ENCODE measurements at regions not wholly inside any gene's neighbourhood (a gene's known extent, or its start where the extent isn't known, plus 50 kb on each side); places are given as distances from the start of the nearest gene placed in this dataset.

DNA sequence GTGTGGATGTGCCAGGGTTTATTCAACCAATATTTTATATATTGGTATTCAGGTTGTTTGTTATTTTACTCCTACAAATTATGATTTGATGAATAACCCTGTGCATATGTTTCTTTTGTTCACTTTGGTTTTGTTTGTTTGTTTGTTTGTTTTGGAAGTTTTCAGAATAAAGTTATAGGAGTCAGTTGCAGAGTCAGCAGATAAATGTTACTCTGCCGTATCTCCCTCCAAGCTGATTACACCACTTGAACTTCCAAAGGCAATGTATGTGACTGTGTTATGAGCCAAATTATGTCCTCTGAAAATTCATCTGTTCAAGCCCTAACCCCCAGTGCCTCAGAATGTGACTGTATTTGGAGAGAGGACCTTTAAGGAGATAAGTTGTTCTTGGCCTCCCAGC is 497.5 kb downstream of the TNS1 start:
- no peaks in the 10 kb centered on the region for H3K9me3 Mint-ChIP-seq
- H3K4me1 Mint-ChIP-seq: no peaks in the 10 kb centered on the region
- no peaks in the 10 kb centered on the region for H3K36me3 Mint-ChIP-seq
- peaks cover 2% of the 10 kb centered on the region for H3K27me3 Mint-ChIP-seq
- no peak overlapping the region for H3K27ac Mint-ChIP-seq
- no peak overlapping the region for H3K4me3 Mint-ChIP-seq

DNA sequence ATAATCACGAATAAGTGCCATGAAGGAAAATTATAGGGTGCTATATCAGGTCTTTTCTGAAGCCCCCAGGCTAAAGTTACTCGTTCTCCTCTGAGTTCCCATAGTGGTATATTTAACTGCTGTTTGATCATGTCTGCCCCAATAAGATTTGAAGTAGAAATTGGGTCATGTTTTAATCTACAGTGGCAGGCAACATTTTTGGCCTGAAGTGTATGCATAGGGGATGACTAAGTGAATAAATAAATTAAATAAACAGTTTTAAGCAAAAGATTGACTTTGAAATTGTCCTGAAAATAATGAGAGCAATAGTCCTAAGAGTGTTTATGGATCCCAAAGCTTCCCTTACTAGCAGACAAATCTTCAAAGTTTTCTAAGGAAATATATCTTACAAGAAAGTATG is 500.9 kb downstream of the TNS1 start:
- Mint-ChIP-seq H3K36me3 (no peaks in the 10 kb centered on the region), H3K4me3 (no peak overlapping the region), H3K27ac (no peak overlapping the region), H3K27me3 (no peaks in the 10 kb centered on the region), H3K9me3 (no peaks in the 10 kb centered on the region), H3K4me1 (no peaks in the 10 kb centered on the region)

DNA sequence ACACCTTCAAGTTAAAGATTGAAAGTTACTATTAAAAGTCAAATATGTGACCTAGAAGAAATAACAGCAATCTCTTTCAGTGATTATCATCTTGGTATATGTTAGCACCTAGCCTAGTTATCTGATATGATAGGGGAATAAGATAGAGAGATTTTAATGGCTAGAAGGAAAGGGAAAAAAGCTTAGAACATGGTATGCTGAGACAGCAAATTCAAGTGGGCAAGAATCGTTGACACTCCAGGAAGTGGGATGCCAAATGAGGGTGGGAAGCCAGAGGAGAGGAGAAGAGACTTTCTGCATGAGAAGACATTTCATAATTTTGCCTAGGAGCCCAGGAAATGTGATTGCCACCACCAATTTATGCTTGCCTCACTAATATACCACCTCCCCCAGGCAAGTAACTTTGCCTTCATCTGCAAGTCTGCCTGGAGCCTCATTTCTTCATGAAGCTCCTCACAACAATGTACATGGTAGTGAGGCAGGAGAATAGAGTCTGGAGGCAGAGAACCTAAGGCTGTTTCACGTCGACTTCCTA is 504.9 kb downstream of the TNS1 start:
- H3K4me3 Mint-ChIP-seq: no peak overlapping the region
- peaks cover 2% of the 10 kb centered on the region for H3K36me3 Mint-ChIP-seq
- no peak overlapping the region for H3K27ac Mint-ChIP-seq

DNA sequence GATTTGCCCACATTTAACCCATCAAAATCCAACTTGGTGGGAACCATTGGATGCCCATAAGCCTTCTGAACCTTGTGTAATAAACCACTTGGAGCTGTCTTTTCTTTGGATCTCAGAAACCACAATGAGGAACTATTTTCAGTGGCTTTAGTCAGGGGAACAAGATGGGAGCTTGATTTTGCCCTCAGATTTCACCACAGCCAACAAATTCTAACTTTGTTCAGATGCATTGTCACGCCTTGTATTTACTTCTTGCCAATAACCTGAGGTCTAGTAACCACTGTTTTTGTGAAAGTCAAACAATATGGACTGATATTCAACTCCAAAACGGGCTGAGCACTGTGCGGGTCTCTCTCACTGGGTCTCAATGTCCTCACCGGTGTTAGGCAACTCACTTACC is 508.2 kb downstream of the TNS1 start:
- H3K27ac Mint-ChIP-seq: no peak overlapping the region

More for the DNA sequence above, 504.9 kb downstream of the TNS1 start:
- Mint-ChIP-seq H3K4me1 (no peaks in the 10 kb centered on the region), H3K27me3 (no peaks in the 10 kb centered on the region), H3K9me3 (peaks cover 5% of the 10 kb centered on the region)

DNA sequence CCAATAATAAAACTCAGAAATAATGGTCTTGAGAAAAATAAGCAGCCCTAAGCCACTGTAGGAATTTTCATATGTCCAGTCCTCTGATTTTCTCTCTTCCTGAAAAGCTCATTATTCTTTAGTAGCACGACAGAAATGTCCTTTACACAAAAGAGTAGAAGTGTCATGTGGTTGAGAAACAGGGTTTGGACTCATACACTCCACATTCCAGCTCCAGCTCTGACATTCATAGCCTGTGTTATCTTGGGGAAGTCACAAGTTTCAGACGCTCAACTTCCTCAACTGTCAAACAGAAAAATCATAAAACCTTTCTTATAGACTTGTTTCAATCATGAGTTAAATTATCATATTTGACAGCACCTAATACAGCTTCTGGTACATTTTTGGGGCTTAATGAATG is 511.5 kb downstream of the TNS1 start:
- Mint-ChIP-seq H3K4me3 (no peak overlapping the region), H3K27ac (no peak overlapping the region), H3K36me3 (peaks cover 2% of the 10 kb centered on the region)

More for the DNA sequence above, 508.2 kb downstream of the TNS1 start:
- no peaks in the 10 kb centered on the region for H3K4me1 Mint-ChIP-seq
- peaks cover 2% of the 10 kb centered on the region for H3K36me3 Mint-ChIP-seq
- H3K27me3 Mint-ChIP-seq: no peaks in the 10 kb centered on the region
- peaks cover 5% of the 10 kb centered on the region for H3K9me3 Mint-ChIP-seq
- no peak overlapping the region for H3K4me3 Mint-ChIP-seq

DNA sequence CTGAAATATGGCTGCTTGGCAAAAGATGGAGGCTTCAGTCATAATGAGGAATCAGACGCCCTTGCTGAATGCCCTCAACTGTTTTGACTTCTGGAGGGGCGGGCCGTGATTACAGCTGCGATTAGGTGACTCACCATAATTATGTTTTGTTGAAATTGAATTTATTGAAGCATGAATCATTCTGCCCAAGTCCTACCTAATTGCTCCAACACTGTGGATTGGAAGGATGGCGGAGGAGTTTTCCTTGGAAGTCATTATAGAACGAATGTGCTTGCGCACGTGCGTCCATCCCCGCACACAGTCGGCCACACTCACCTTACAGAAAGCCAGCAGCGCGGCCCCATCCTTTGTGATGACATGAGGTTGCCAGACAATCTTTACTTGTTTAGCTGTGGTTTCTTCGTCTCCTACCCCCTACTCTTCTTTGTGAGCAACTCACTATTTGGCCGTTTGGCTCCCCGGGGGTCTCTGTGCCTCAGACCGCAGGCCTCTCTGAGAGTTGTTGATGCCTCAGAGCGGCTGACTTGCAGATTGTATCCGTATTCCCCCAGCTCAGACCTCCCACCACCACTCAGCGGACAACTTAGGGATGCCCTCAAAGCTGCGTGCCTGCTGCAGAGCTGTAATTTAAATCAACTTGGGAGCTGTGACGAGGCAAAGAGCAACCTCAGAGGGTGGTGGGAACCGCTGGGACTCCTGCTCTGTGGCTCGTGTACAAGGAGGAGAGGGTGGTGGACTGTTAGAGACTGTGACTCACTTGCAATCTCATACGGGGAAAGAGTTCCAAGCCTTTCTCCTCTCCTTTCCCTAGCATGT is 513.4 kb downstream of the TNS1 start:
- Mint-ChIP-seq H3K4me3 (no peak overlapping the region), H3K4me1 (no peaks in the 10 kb centered on the region), H3K27ac (no peak overlapping the region), H3K27me3 (peaks cover 2% of the 10 kb centered on the region), H3K9me3 (peaks cover 5% of the 10 kb centered on the region), H3K36me3 (peaks cover 2% of the 10 kb centered on the region)

More for the DNA sequence above, 511.5 kb downstream of the TNS1 start:
- Mint-ChIP-seq H3K27me3 (peaks cover 2% of the 10 kb centered on the region), H3K4me1 (no peaks in the 10 kb centered on the region), H3K9me3 (peaks cover 5% of the 10 kb centered on the region)

DNA sequence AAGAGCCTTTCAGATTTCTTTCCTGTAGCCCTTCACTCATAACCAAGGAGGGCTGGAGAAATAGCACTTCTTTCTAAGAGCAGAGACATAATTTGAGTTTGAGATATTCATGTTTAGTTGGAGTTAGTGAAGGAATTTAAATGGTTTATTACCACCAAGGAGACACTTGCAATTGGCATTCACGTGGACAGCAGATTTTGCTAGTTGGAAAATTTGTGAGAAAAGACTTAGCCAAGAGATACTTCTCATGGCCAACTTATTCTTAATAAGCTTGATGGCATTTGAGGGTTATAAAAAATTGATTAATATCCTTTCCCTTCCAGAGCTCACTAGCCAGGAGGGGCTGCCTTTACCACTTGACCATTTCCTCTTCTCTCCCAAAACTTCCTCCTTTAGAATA is 518.7 kb downstream of the TNS1 start:
- no peak overlapping the region for H3K4me3 Mint-ChIP-seq
- no peaks in the 10 kb centered on the region for H3K36me3 Mint-ChIP-seq
- no peaks in the 10 kb centered on the region for H3K4me1 Mint-ChIP-seq
- no peaks in the 10 kb centered on the region for H3K9me3 Mint-ChIP-seq
- H3K27ac Mint-ChIP-seq: no peak overlapping the region
- H3K27me3 Mint-ChIP-seq: peaks cover 2% of the 10 kb centered on the region

DNA sequence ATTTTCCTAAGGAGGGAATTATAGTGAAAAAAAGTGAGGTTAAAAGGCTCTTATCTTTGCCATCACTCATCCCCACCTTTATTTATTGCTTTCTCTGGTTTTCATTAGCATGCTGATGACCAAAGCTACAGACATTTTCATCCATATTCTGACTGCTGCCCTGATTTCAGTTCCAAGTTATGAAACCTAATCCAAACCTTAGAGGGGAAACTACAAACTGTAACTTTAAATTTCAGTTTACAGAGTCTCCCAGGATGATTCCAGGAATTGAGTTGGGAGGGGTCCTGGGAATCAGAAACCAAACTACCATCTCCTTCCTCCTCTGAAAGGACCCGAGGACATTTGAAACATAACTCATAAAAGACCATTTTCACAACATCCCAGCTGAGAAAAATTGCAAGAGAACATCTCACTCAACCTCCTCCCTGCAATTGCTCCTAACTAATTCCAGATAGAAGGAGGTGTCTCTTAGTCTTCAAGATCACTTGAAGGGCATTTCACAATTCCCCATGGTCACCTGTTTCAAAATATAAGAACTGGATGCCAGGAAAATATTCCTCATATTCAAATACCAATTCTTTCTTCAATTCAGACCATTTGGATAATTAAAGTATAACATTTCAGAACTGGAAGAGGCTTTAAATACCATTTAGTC is 520.6 kb downstream of the TNS1 start:
- Mint-ChIP-seq H3K4me3 (no peak overlapping the region), H3K36me3 (no peaks in the 10 kb centered on the region), H3K27me3 (peaks cover under 1% of the 10 kb centered on the region), H3K27ac (no peak overlapping the region), H3K9me3 (no peaks in the 10 kb centered on the region), H3K4me1 (no peaks in the 10 kb centered on the region)

DNA sequence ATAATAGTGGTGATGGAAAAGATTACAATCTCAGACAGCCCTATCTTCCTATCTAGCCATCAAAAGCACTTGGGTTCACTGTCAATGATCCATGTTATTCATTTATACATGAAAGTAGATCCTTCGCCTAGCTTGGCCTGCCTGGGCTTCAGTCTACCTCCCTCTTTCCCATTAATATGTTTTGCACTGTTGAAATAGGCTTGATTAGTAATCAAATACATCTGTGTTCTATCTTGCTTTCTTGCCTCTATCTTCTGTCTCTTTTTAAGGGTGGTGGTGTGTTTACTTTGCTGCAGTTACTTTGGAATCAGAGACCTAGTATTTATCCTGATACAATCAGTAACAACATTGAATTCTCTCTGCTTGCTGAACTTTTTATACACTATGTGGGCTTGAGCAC is 521.2 kb downstream of the TNS1 start:
- no peaks in the 10 kb centered on the region for H3K4me1 Mint-ChIP-seq
- H3K4me3 Mint-ChIP-seq: no peak overlapping the region
- no peaks in the 10 kb centered on the region for H3K36me3 Mint-ChIP-seq
- H3K27me3 Mint-ChIP-seq: no peaks in the 10 kb centered on the region
- no peaks in the 10 kb centered on the region for H3K9me3 Mint-ChIP-seq
- H3K27ac Mint-ChIP-seq: no peak overlapping the region

DNA sequence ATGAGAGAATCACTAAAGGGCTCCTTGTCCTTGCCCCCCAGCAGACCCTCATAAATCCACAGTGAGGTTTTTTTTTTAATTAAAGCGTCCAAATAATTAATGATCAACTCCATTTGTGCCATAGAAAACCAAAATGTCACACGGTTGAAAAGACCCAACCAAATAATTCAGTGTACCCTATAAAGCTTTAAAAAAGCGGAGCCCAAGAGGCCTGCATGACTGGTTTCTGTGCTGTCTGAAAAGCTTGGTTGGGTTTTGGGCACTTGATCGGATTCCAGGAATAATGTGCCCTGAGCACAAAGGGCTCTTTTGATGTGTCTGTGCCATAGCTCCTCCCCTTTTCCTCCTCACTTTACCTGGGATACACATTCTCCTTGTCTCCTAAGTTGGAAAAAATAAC is 523.2 kb downstream of the TNS1 start:
- no peaks in the 10 kb centered on the region for H3K4me1 Mint-ChIP-seq
- H3K9me3 Mint-ChIP-seq: no peaks in the 10 kb centered on the region
- no peak overlapping the region for H3K4me3 Mint-ChIP-seq
- no peaks in the 10 kb centered on the region for H3K36me3 Mint-ChIP-seq
- no peaks in the 10 kb centered on the region for H3K27me3 Mint-ChIP-seq
- no peak overlapping the region for H3K27ac Mint-ChIP-seq

DNA sequence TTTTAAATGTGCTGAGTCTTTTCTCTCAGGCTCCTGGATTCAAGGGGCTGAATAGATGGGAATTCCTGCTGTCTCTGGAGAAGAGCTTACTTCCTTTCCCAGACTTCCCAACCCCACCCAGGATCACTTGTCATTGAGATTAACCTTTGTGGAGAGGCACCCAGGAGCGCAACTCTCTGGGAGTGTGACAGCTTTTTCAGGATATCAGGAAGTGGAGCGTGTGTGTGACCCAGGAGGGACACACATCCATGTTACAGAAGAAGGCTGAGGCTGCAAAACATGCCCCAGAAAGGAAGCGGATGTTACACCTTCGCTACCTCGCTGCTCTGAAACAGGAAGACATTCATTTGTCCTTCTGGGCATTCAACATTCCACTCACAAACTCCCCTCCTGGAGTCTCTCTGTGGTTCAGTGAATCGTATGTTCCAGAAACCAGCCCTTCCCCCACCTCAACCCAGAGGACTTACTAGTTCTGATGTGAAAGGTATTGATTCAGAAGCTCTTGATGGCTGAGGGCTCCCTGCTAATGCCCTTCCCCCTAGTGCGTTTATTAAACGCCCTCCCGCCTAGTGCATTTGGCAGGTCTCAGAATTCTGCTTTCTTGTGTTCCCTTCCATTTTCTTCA is 523.9 kb downstream of the TNS1 start:
- Mint-ChIP-seq H3K4me1 (no peaks in the 10 kb centered on the region), H3K9me3 (no peaks in the 10 kb centered on the region), H3K36me3 (peaks cover 2% of the 10 kb centered on the region), H3K27me3 (no peaks in the 10 kb centered on the region), H3K27ac (no peak overlapping the region), H3K4me3 (no peak overlapping the region)

DNA sequence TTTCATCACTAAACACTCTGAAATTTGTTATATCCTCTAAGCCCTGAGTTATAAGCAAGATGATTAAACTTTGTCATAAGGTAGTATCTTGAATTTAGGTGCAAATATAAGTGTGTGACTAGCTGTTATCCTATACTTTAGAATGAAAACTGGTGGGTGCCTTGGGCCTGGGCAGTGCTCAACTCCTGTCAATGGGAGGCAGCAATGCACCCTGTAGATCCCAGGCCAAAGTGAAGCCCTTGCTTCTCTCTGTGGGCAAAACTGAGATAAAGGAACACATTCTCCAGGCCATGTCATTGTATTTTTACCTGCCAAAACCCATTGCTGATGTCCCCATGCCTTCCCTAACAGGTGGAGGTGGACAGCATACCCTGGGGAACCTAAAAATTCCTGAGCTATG is 525.2 kb downstream of the TNS1 start:
- H3K9me3 Mint-ChIP-seq: no peaks in the 10 kb centered on the region
- H3K4me3 Mint-ChIP-seq: no peak overlapping the region
- peaks cover 4% of the 10 kb centered on the region for H3K36me3 Mint-ChIP-seq
- no peak overlapping the region for H3K27ac Mint-ChIP-seq
- no peaks in the 10 kb centered on the region for H3K27me3 Mint-ChIP-seq
- H3K4me1 Mint-ChIP-seq: no peaks in the 10 kb centered on the region

DNA sequence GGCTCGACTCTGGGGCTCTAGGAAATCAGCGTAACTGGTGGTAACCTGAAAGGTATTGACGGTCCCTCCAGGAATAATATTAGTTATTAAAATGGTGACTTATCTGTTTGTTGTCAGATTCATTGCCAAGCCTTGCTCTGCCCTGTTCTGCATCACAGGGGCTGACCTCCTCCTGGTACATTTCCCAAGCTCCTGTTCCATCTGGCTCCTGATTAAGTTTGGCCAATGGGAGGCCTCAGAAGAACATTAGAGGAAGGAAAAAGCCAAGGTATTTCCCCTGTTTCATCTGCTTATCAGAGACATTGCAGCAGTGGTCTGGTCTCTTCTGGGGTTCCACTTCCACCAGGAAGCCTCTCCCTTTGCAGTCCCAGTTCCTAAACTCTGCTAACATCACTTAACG is 527.0 kb downstream of the TNS1 start:
- H3K4me3 Mint-ChIP-seq: no peak overlapping the region
- H3K9me3 Mint-ChIP-seq: no peaks in the 10 kb centered on the region
- H3K36me3 Mint-ChIP-seq: peaks cover 4% of the 10 kb centered on the region
- no peaks in the 10 kb centered on the region for H3K4me1 Mint-ChIP-seq
- no peaks in the 10 kb centered on the region for H3K27me3 Mint-ChIP-seq
- no peak overlapping the region for H3K27ac Mint-ChIP-seq

DNA sequence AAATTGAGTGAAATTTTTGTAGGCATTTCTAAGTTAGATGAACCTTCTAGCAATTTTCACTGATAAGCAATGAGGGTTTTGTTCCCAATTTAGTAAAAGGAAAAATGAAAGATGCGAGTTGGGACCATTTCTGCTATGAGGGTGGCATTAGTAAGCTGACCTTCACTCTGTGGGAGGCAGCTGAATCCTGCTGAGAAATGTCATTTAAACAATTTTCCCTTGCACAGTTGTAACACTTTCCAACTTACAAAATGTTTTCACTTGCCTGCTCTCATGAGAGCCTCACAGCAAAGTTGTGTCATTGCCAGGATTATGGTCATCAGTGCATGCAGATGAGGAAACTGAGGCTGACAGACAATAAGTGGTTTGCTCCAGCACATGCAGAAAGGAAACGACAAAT is 527.7 kb downstream of the TNS1 start:
- H3K4me1 Mint-ChIP-seq: no peaks in the 10 kb centered on the region
- no peak overlapping the region for H3K27ac Mint-ChIP-seq
- no peak overlapping the region for H3K4me3 Mint-ChIP-seq
- peaks cover 4% of the 10 kb centered on the region for H3K36me3 Mint-ChIP-seq
- no peaks in the 10 kb centered on the region for H3K27me3 Mint-ChIP-seq
- H3K9me3 Mint-ChIP-seq: no peaks in the 10 kb centered on the region

DNA sequence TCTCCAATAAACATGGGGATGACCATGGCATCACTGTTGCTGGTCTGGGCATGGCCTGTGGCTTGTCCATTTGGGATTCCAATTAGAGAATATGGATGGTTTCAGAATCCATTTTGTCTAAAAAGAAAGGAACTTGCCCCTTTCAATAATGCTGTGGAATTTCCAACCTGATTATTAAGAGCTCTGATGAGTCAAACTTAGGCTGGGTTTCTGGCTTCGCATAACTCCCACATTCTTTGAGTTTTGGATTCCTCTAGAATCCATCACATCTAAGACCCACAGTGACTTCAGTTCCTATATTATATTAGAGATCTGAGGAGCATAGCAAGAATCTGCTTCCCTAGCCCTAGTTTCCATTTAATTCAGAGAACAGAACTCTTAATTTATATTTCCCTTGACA is 531.5 kb downstream of the TNS1 start:
- Mint-ChIP-seq H3K36me3 (peaks cover 4% of the 10 kb centered on the region), H3K4me3 (no peak overlapping the region), H3K27ac (no peak overlapping the region), H3K9me3 (no peaks in the 10 kb centered on the region), H3K27me3 (peaks cover 1% of the 10 kb centered on the region), H3K4me1 (no peaks in the 10 kb centered on the region)

DNA sequence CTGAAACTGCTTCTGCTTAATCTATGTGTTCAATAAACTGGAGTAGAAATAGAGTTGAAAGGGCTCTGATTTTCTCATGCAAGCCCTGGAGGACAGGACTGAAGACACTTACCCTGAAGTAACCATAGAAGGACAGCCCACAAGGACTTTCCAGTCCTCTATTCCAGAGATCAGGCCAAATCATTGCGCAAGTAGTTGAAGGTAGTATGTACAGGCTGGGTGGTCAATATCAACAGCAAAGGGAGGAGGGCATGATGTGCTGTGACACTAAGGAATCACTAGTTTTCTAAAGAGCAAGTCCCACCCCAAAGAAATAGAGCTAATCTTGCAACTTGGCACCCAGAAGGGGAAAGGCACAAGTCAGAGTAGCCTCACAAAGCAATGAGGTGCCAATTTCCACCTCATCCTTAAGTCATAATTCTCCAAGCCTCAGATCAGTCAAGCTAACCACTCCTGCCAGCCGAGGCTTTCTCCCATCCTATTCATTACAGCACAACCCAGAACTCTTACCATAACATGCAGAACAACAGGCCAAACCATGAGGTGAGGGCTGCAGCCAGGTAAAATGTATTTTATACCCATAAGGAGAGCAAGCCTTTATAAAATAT is 533.5 kb downstream of the TNS1 start:
- H3K4me3 Mint-ChIP-seq: no peak overlapping the region
- H3K27me3 Mint-ChIP-seq: peaks cover 1% of the 10 kb centered on the region
- H3K9me3 Mint-ChIP-seq: no peaks in the 10 kb centered on the region
- peaks cover 3% of the 10 kb centered on the region for H3K36me3 Mint-ChIP-seq
- no peak overlapping the region for H3K27ac Mint-ChIP-seq
- H3K4me1 Mint-ChIP-seq: no peaks in the 10 kb centered on the region

All from activated naive CD4-positive, alpha-beta T cell treated with anti-CD3 and anti-CD28 coated beads, Interleukin-2, amount 50 U/mL, for 24 hours (primary cell).